ENCODE measurements at regions not wholly inside any gene's neighbourhood (a gene's known extent, or its start where the extent isn't known, plus 50 kb on each side); places are given as distances from the start of the nearest gene placed in this dataset.

DNA sequence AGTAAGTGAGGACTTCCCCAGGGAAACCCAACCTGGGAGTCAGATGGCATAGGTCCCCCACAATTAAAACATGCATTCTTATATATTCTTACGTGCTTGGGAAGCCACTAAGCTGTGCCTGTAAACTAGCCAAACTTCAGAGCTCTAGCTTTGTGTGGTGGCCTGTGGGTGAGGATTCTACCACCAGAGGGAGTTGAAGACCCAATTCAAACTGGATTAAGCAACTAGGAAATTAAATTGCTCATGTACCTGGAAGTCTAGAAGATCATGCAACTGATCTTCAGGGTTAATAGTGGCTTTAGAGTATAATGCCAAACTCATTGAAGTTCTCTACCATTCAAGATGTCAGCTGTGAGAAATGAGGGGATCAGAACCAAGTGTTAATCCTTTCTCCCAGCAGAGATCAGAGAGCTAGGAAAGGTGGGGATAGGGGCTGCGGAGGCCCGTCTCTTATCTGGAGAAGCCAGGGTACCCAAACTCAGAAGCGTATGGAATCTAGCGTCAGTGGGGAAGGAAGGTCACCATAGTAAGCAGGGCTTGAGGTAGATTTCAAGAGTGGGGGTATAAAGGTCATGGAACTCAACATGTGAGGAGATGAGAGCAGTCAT lies 53.2 kb upstream of the CCDC85A start:
- DNase-seq (ENCODE audit: low read depth), result no peak
- Histone ChIP-seq H3K36me3 (ENCODE audit: control insufficient read depth, insufficient read depth, low read length) (no peaks in the 10 kb centered on the region), H3K27me3 (ENCODE audit: control insufficient read depth, insufficient read depth, low read length) (no peaks in the 10 kb centered on the region), H3K4me3 (ENCODE audit: low read depth, low read length) (no peak overlapping the region)
- TF ChIP-seq, protein P1, sequence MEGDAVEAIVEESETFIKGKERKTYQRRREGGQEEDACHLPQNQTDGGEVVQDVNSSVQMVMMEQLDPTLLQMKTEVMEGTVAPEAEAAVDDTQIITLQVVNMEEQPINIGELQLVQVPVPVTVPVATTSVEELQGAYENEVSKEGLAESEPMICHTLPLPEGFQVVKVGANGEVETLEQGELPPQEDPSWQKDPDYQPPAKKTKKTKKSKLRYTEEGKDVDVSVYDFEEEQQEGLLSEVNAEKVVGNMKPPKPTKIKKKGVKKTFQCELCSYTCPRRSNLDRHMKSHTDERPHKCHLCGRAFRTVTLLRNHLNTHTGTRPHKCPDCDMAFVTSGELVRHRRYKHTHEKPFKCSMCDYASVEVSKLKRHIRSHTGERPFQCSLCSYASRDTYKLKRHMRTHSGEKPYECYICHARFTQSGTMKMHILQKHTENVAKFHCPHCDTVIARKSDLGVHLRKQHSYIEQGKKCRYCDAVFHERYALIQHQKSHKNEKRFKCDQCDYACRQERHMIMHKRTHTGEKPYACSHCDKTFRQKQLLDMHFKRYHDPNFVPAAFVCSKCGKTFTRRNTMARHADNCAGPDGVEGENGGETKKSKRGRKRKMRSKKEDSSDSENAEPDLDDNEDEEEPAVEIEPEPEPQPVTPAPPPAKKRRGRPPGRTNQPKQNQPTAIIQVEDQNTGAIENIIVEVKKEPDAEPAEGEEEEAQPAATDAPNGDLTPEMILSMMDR (IDR thresholded peaks at IDR 0.05; ENCODE audit: insufficient read depth, low read length, poor library complexity, severe bottlenecking), result peak; percentile 71

DNA sequence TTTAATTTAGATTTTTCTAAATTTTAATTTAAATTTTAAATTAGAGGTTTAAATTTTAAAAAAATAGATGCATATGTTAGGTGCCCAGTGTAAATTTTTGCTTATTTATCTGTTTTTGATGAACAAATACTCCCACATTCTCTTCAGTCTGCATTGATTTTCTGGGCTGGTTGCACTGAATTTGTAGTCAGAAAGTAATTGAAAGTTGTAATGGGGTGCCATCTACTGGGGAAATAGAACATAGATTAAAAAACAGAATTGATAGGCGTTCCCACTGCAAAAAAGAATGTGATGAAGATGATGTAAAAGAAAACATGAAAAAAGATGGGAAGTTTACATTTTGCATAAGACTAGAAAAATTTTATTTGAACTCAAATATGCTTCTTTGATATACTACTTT lies 51.7 kb upstream of the CCDC85A start:
- H3K36me3 ChIP-seq (ENCODE audit: control insufficient read depth, insufficient read depth, low read length), result no peaks in the 10 kb centered on the region
- peak; percentile 18 for DNase-seq (ENCODE audit: low read depth)
- no peaks in the 10 kb centered on the region for H3K27me3 ChIP-seq (ENCODE audit: control insufficient read depth, insufficient read depth, low read length)
- H3K4me3 ChIP-seq (ENCODE audit: low read depth, low read length), result no peak overlapping the region
- TF ChIP-seq, protein P1 (IDR thresholded peaks at IDR 0.05; ENCODE audit: insufficient read depth, low read length, poor library complexity, severe bottlenecking), result peak; percentile 47

DNA sequence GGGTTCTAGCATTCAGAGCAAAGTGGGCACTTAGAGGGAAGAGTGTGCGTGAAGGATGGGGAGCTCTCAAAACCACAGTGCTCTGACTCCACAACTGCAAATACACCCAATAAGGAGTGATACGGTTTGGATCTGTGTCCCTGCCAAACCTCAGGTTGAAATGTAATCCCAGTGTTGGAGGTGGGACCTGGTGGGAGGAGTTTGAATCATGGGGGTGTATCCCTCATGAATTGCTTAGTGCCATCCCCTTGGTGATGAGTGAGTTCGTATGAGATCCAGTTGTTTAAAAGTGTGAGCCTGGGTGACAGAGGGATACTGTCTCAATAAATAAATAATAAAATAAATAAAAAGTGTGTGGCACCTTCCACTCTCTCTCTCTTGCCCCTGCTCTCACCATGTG lies 50.3 kb upstream of the CCDC85A start:
- DNase-seq (ENCODE audit: low read depth), result no peak
- H3K36me3 ChIP-seq (ENCODE audit: control insufficient read depth, insufficient read depth, low read length), result no peaks in the 10 kb centered on the region
- no peaks in the 10 kb centered on the region for H3K27me3 ChIP-seq (ENCODE audit: control insufficient read depth, insufficient read depth, low read length)
- no peak overlapping the region for H3K4me3 ChIP-seq (ENCODE audit: low read depth, low read length)
- TF ChIP-seq, protein P1 (IDR thresholded peaks at IDR 0.05; ENCODE audit: insufficient read depth, low read length, poor library complexity, severe bottlenecking), result no peak

GRCh38 chr2:56133931-56134629 lies 49.7 kb upstream of the CCDC85A start:
- Histone ChIP-seq H3K4me3 (ENCODE audit: low read depth, low read length) (no peak overlapping the region), H3K27me3 (ENCODE audit: control insufficient read depth, insufficient read depth, low read length) (no peaks in the 10 kb centered on the region), H3K36me3 (ENCODE audit: control insufficient read depth, insufficient read depth, low read length) (no peaks in the 10 kb centered on the region)
- no peak for DNase-seq (ENCODE audit: low read depth)
- TF ChIP-seq, protein P1 (IDR thresholded peaks at IDR 0.05; ENCODE audit: insufficient read depth, low read length, poor library complexity, severe bottlenecking), result no peak
